Activated CD8-positive, alpha-beta T cell treated with anti-CD3 and anti-CD28 coated beads for 36 hours (primary cell): ENCODE measurements at regions not wholly inside any gene's neighbourhood (a gene's known extent, or its start where the extent isn't known, plus 50 kb on each side); places are given as distances from the start of the nearest gene placed in this dataset.
"Not testable (repeated sequence)": the region's sequence is repeated elsewhere in the genome, so short reads cannot be mapped to it uniquely, and the experiment has no call there.

ENCODE experiments used
- ATAC-seq: fragments of 200-7000 bp; cut with Tn5 transposase; one replicate; pipeline ENCODE4 v1.10.0; 2021; ENCODE audit warnings: mild to moderate bottlenecking, moderate library complexity
- CTCF ChIA-PET: fragments of 350-600 bp; sonication (Branson Sonifier 250); formaldehyde crosslinking; loops from one replicate; lab custom pipeline; 2021; ENCODE audit warnings: antibody characterized with exemption; lab: Charles Lee
- POLR2A ChIA-PET: fragments of 350-600 bp; sonication (Branson Sonifier 250); formaldehyde crosslinking; loops from one replicate; lab custom pipeline; 2021; ENCODE audit warnings: antibody characterized with exemption; lab: Charles Lee
- DNase-seq: peaks from one replicate; pipeline ENCODE4 v3.0.0-alpha.2; 2020
- H3K27ac Mint-ChIP-seq: one replicate; pipeline ENCODE4 v1.8.0; 2021; ENCODE audit warnings: mild to moderate bottlenecking, mixed read lengths
- H3K27me3 Mint-ChIP-seq: one replicate; pipeline ENCODE4 v1.8.0; 2021; ENCODE audit warnings: mixed read lengths
- H3K36me3 Mint-ChIP-seq: one replicate; pipeline ENCODE4 v1.8.0; 2021; ENCODE audit warnings: low read depth, mixed read lengths
- H3K4me1 Mint-ChIP-seq: one replicate; pipeline ENCODE4 v1.8.0; 2021; ENCODE audit warnings: low read depth, mixed read lengths
- H3K4me3 Mint-ChIP-seq: one replicate; pipeline ENCODE4 v1.8.0; 2021; ENCODE audit warnings: mild to moderate bottlenecking, moderate library complexity, mixed read lengths
- H3K9me3 Mint-ChIP-seq: one replicate; pipeline ENCODE4 v1.8.0; 2021; ENCODE audit warnings: mixed read lengths
- CTCF ChIP-seq: fragments of 200-600 bp; IDR thresholded peaks from one replicate; pipeline ENCODE4 v1.8.0; 2022; ENCODE audit warnings: antibody characterized with exemption, mild to moderate bottlenecking
- intact Hi-C: fragments of 100-400 bp; cut with micrococcal nuclease; formaldehyde crosslinking; loops from one replicate; pipeline ENCODE4 v1.10.0; 2022

GRCh38 chr16:62280506-62280905 lies 244.3 kb upstream of the CDH8 start:
- H3K36me3 Mint-ChIP-seq: no peaks in the 10 kb centered on the region
- no peak overlapping the region for H3K4me3 Mint-ChIP-seq
- ATAC-seq (no peak), DNase-seq (no peak)
- TF ChIP-seq CTCF: no peak
- CTCF ChIA-PET: no interaction called here
- H3K27ac Mint-ChIP-seq: no peak overlapping the region
- H3K4me1 Mint-ChIP-seq: no peaks in the 10 kb centered on the region
- intact Hi-C loops: no loop called here
- H3K27me3 Mint-ChIP-seq: no peaks in the 10 kb centered on the region
- POLR2A ChIA-PET: no interaction called here
- peaks cover 6% of the 10 kb centered on the region for H3K9me3 Mint-ChIP-seq

GRCh38 chr16:62277942-62278341 lies 241.7 kb upstream of the CDH8 start:
- Mint-ChIP-seq H3K27me3 (no peaks in the 10 kb centered on the region), H3K4me1 (no peaks in the 10 kb centered on the region), H3K27ac (no peak overlapping the region), H3K36me3 (no peaks in the 10 kb centered on the region), H3K4me3 (no peak overlapping the region), H3K9me3 (peaks cover 13% of the 10 kb centered on the region)
- DNase-seq (no peak), ATAC-seq (no peak)
- no peak for TF ChIP-seq CTCF
- intact Hi-C loops: no loop called here
- ChIA-PET CTCF (no interaction called here), POLR2A (no interaction called here)

- H3K9me3 Mint-ChIP-seq: peaks cover 21% of the 10 kb centered on the region
- intact Hi-C loops: no loop called here
- H3K27ac Mint-ChIP-seq: no peak overlapping the region
- DNase-seq: no peak
- no peak for TF ChIP-seq CTCF
- H3K4me1 Mint-ChIP-seq: no peaks in the 10 kb centered on the region
- H3K36me3 Mint-ChIP-seq: no peaks in the 10 kb centered on the region
- no peaks in the 10 kb centered on the region for H3K27me3 Mint-ChIP-seq
- ChIA-PET CTCF (no interaction called here), POLR2A (no interaction called here)
- no peak overlapping the region for H3K4me3 Mint-ChIP-seq
- ATAC-seq: no peak
Observed at GRCh38 chr16:62276637-62277036, 240.4 kb upstream of the CDH8 start.

- DNase-seq: no peak
- no peaks in the 10 kb centered on the region for H3K4me1 Mint-ChIP-seq
- no peak overlapping the region for H3K4me3 Mint-ChIP-seq
- peaks cover 24% of the 10 kb centered on the region for H3K9me3 Mint-ChIP-seq
- TF ChIP-seq CTCF: no peak
- H3K27ac Mint-ChIP-seq: no peak overlapping the region
- no peaks in the 10 kb centered on the region for H3K27me3 Mint-ChIP-seq
- ATAC-seq: no peak
- ChIA-PET CTCF (no interaction called here), POLR2A (no interaction called here)
- no peaks in the 10 kb centered on the region for H3K36me3 Mint-ChIP-seq
- intact Hi-C loops: no loop called here
Observed at GRCh38 chr16:62272035-62272434, 235.8 kb upstream of the CDH8 start.

- no peaks in the 10 kb centered on the region for H3K36me3 Mint-ChIP-seq
- CTCF ChIA-PET: no interaction called here
Observed at GRCh38 chr16:62261760-62262159, 225.5 kb upstream of the CDH8 start.

GRCh38 chr16:62258931-62259435 lies 222.7 kb upstream of the CDH8 start:
- intact Hi-C loops, ATAC-seq: not testable (repeated sequence)
- peaks cover 15% of the 10 kb centered on the region for H3K9me3 Mint-ChIP-seq

More at GRCh38 chr16:62261760-62262159, 225.5 kb upstream of the CDH8 start:
- Mint-ChIP-seq H3K27me3 (no peaks in the 10 kb centered on the region), H3K9me3 (peaks cover 22% of the 10 kb centered on the region), H3K4me3 (no peak overlapping the region), H3K27ac (no peak overlapping the region), H3K4me1 (no peaks in the 10 kb centered on the region)
- ATAC-seq (no peak), DNase-seq (no peak)
- POLR2A ChIA-PET: no interaction called here
- no peak for TF ChIP-seq CTCF
- intact Hi-C loops: no loop called here

More at GRCh38 chr16:62258931-62259435, 222.7 kb upstream of the CDH8 start:
- DNase-seq, H3K4me3 Mint-ChIP-seq, CTCF ChIA-PET, H3K4me1 Mint-ChIP-seq, H3K36me3 Mint-ChIP-seq, H3K27me3 Mint-ChIP-seq, H3K27ac Mint-ChIP-seq, POLR2A ChIA-PET: not testable (repeated sequence)
